IMR-90 (cell line): ENCODE measurements at regions not wholly inside any gene's neighbourhood (a gene's known extent, or its start where the extent isn't known, plus 50 kb on each side); places are given as distances from the start of the nearest gene placed in this dataset.

Experiments used
- ATAC-seq: fragments of 200-7000 bp; cut with Tn5 transposase; 2 replicates; pipeline ENCODE4 v1.9.1; 2020; ENCODE audit warnings: low read depth, mild to moderate bottlenecking, moderate library complexity
- BruUV-seq: library from RNA; stranded (reverse); fragments of 400-500 nt; replicated peaks from 2 replicates; lab custom pipeline; 2021; lab: Mats Ljungman, UMichigan
- CTCF ChIA-PET: fragments of 300-600 bp; formaldehyde crosslinking; extraction: SDS; loops from one replicate; lab custom pipeline; 2021; ENCODE audit warnings: antibody characterized with exemption; lab: Yijun Ruan, JAX
- POLR2A ChIA-PET: fragments of 300-600 bp; sonication (Branson Sonifier 250); formaldehyde crosslinking; loops from one replicate; lab custom pipeline; 2022; ENCODE audit warnings: antibody characterized with exemption; ENCODE audit not compliant: unreplicated experiment; lab: Charles Lee
- DNase-seq: peaks from one replicate; pipeline ENCODE4 v3.0.0; 2013
- H2AFZ ChIP-seq: replicated peaks from 2 replicates; pipeline ENCODE3; 2013; ENCODE audit warnings: low read length, mild to moderate bottlenecking; ENCODE audit not compliant: poor library complexity
- H2AK5ac ChIP-seq: 2 replicates; pipeline ENCODE4 v1.6.1; 2013; ENCODE audit warnings: low read depth, low read length, inconsistent platforms
- H2AK9ac ChIP-seq: replicated peaks from 2 replicates; pipeline ENCODE3; 2013; ENCODE audit warnings: mild to moderate bottlenecking, low read depth, low read length, moderate library complexity; ENCODE audit not compliant: poor library complexity
- H2BK120ac ChIP-seq: 2 replicates; pipeline ENCODE4 v1.6.1; 2013; ENCODE audit warnings: low read depth, low read length, inconsistent platforms
- H2BK15ac ChIP-seq: 3 replicates; pipeline ENCODE4 v1.6.1; 2013; ENCODE audit warnings: low read depth, low read length, inconsistent platforms
- H2BK20ac ChIP-seq: 2 replicates; pipeline ENCODE4 v1.6.1; 2013; ENCODE audit warnings: low read depth, mild to moderate bottlenecking, inconsistent platforms, low read length, moderate library complexity
- H2BK5ac ChIP-seq: 2 replicates; pipeline ENCODE4 v1.6.1; 2013; ENCODE audit warnings: mild to moderate bottlenecking, low read depth, low read length, inconsistent platforms; ENCODE audit not compliant: poor library complexity, severe bottlenecking
- H3K14ac ChIP-seq: replicated peaks from 2 replicates; pipeline ENCODE4 v1.6.1; 2013; ENCODE audit warnings: low read depth, low read length, inconsistent platforms
- H3K18ac ChIP-seq: 2 replicates; pipeline ENCODE4 v1.6.1; 2013; ENCODE audit warnings: low read depth, low read length, control low read depth
- H3K23ac ChIP-seq: 2 replicates; pipeline ENCODE4 v1.6.1; 2013; ENCODE audit warnings: low read depth, low read length, inconsistent platforms
- H3K27ac ChIP-seq: 2 replicates; pipeline ENCODE4 v1.5.1; 2013; ENCODE audit warnings: mild to moderate bottlenecking, control low read depth, low read length; ENCODE audit not compliant: insufficient read depth
- H3K27me3 ChIP-seq: 2 replicates; pipeline ENCODE4 v1.6.1; 2013; ENCODE audit warnings: low read length; ENCODE audit not compliant: control insufficient read depth, insufficient read depth
- H3K36me3 ChIP-seq: 2 replicates; pipeline ENCODE4 v1.6.1; 2013; ENCODE audit warnings: low read length, mixed read lengths; ENCODE audit not compliant: control insufficient read depth, insufficient read depth
- H3K4ac ChIP-seq: 2 replicates; pipeline ENCODE4 v1.6.1; 2013; ENCODE audit warnings: low read depth, low read length, inconsistent platforms
- H3K4me1 ChIP-seq: 2 replicates; pipeline ENCODE4 v1.6.1; 2013; ENCODE audit warnings: low read length, mixed read lengths; ENCODE audit not compliant: control insufficient read depth, insufficient read depth
- H3K4me2 ChIP-seq: 2 replicates; pipeline ENCODE4 v1.6.1; 2013; ENCODE audit warnings: low read depth, mild to moderate bottlenecking, control low read depth, low read length, moderate library complexity
- H3K4me3 ChIP-seq: 2 replicates; pipeline ENCODE4 v1.5.1; 2013; ENCODE audit warnings: low read depth, mild to moderate bottlenecking, control low read depth, low read length, moderate library complexity; ENCODE audit not compliant: insufficient read depth
- H3K56ac ChIP-seq: 2 replicates; pipeline ENCODE4 v1.6.1; 2013; ENCODE audit warnings: low read length, inconsistent platforms; ENCODE audit not compliant: insufficient read depth; ENCODE audit errors: extremely low read depth
- H3K79me1 ChIP-seq, 2 experiments: 2 replicates each; pipeline ENCODE4 v1.6.1; 2013; ENCODE audit warnings: low read length in 2 of 2, inconsistent platforms in 1 of 2, low read depth in 1 of 2
- H3K9ac ChIP-seq: 2 replicates; pipeline ENCODE4 v1.6.1; 2013; ENCODE audit warnings: low read depth, low read length, control low read depth
- H3K9me1 ChIP-seq: 2 replicates; pipeline ENCODE4 v1.6.1; 2013; ENCODE audit warnings: low read length, inconsistent platforms; ENCODE audit not compliant: insufficient read depth
- H3K9me3 ChIP-seq: 2 replicates; pipeline ENCODE4 v1.6.1; 2013; ENCODE audit warnings: low read length; ENCODE audit not compliant: control insufficient read depth, insufficient read depth
- H4K20me1 ChIP-seq: 2 replicates; pipeline ENCODE4 v1.6.1; 2013; ENCODE audit warnings: low read length, inconsistent platforms; ENCODE audit not compliant: insufficient read depth
- H4K5ac ChIP-seq: 2 replicates; pipeline ENCODE4 v1.6.1; 2013; ENCODE audit warnings: mild to moderate bottlenecking, low read depth, low read length, control low read depth
- H4K8ac ChIP-seq, 2 experiments: 2 replicates each; pipeline ENCODE4 v1.6.1; 2013; ENCODE audit warnings: low read depth in 2 of 2, low read length in 2 of 2, control low read depth in 1 of 2, inconsistent platforms in 1 of 2
- H4K91ac ChIP-seq: 2 replicates; pipeline ENCODE4 v1.6.1; 2013; ENCODE audit warnings: low read depth, low read length, inconsistent platforms; ENCODE audit not compliant: insufficient read depth
- CEBPB ChIP-seq: IDR thresholded peaks from 2 replicates; pipeline ENCODE4 v1.6.1; 2012; ENCODE audit warnings: low read depth, low read length, improper control_type of control experiment
- CHD1 ChIP-seq: IDR thresholded peaks from 2 replicates; pipeline ENCODE4 v1.6.1; 2012; ENCODE audit warnings: low read depth, low read length, improper control_type of control experiment
- CTCF ChIP-seq: conservative IDR thresholded peaks from 2 replicates; pipeline ENCODE4 v1.5.1; 2012; ENCODE audit warnings: mild to moderate bottlenecking, low read depth, low read length, improper control_type of control experiment
- FOS ChIP-seq: fragments of 150-350 bp; IDR thresholded peaks from 2 replicates; pipeline ENCODE4 v1.6.1; 2016; ENCODE audit warnings: low read depth, low read length
- MAFK ChIP-seq: IDR thresholded peaks from 2 replicates; pipeline ENCODE4 v1.6.1; 2012; ENCODE audit warnings: low read depth, low read length, improper control_type of control experiment
- MAZ ChIP-seq: IDR thresholded peaks from 2 replicates; pipeline ENCODE4 v1.6.1; 2012; ENCODE audit warnings: low read depth, mild to moderate bottlenecking, low read length, improper control_type of control experiment, moderate library complexity, borderline replicate concordance
- NFE2L2 ChIP-seq: fragments of 150-350 bp; IDR thresholded peaks from 2 replicates; pipeline ENCODE4 v1.6.1; 2016; ENCODE audit warnings: low read depth, mild to moderate bottlenecking, low read length
- POLR2A ChIP-seq: IDR thresholded peaks from 2 replicates; pipeline ENCODE4 v1.6.1; 2012; ENCODE audit warnings: mild to moderate bottlenecking, low read depth, low read length
- RFX5 ChIP-seq: IDR thresholded peaks from 2 replicates; pipeline ENCODE4 v1.8.0; 2012; ENCODE audit warnings: low read depth, mild to moderate bottlenecking, low read length, moderate library complexity
- SMC3 ChIP-seq: fragments of 150-350 bp; IDR thresholded peaks from 2 replicates; pipeline ENCODE4 v1.6.1; 2016; ENCODE audit warnings: low read depth, mild to moderate bottlenecking, antibody characterized with exemption, low read length, moderate library complexity
- USF2 ChIP-seq: fragments of 150-350 bp; IDR thresholded peaks from 2 replicates; pipeline ENCODE4 v1.6.1; 2017; ENCODE audit warnings: mild to moderate bottlenecking, antibody characterized with exemption, low read length, low read depth
- WGBS, 2 experiments: methylation state at CpG; one replicate each; pipeline versions ENCODE4 v1.1.5 to v1.1.7; 2013; ENCODE audit warnings: missing lambda C conversion rate in 2 of 2; ENCODE audit not compliant: insufficient read length in 1 of 2; ENCODE audit errors: extremely low coverage in 2 of 2; 5-methylcytosine and 5-hydroxymethylcytosine counted together
- dilution Hi-C: fragments of 300-500 bp; cut with HindIII; formaldehyde crosslinking; loops from one replicate; pipeline ENCODE4 v1.14.3; 2018; ENCODE audit warnings: low sequenced_read_pairs; ENCODE audit not compliant: unreplicated experiment
- in situ Hi-C: fragments of 300-500 bp; cut with MboI; formaldehyde crosslinking; loops from 3 replicates; pipeline ENCODE4 v1.14.3; 2019; ENCODE audit warnings: low sequenced_read_pairs, inconsistent platforms, mixed read lengths
- intact Hi-C: fragments of 100-400 bp; cut with micrococcal nuclease; formaldehyde crosslinking; loops from 2 replicates; pipeline ENCODE4 v1.10.0; 2022

- no peak for DNase-seq
- Histone ChIP-seq H2BK15ac (no peak overlapping the region), H3K23ac (no peak overlapping the region), H3K4me3 (no peak overlapping the region), H2AFZ (no peak overlapping the region), H3K36me3 (no peaks in the 10 kb centered on the region), H3K4me1 (no peaks in the 10 kb centered on the region), H3K79me1 (no peaks in the 10 kb centered on the region), H4K8ac (no peak overlapping the region), H2BK20ac (no peak overlapping the region), H2AK9ac (no peak overlapping the region), H3K18ac (no peak overlapping the region), H3K9ac (no peak overlapping the region), H3K27me3 (no peaks in the 10 kb centered on the region), H4K20me1 (no peaks in the 10 kb centered on the region), H3K27ac (no peak overlapping the region), H3K9me1 (no peaks in the 10 kb centered on the region), H2BK120ac (no peak overlapping the region), H3K14ac (no peak overlapping the region), H3K56ac (no peak overlapping the region), H3K9me3 (no peaks in the 10 kb centered on the region), H2AK5ac (no peak overlapping the region), H3K4me2 (no peak overlapping the region), H2BK5ac (no peak overlapping the region), H4K5ac (no peak overlapping the region), H3K4ac (no peak overlapping the region), H4K91ac (no peak overlapping the region)
- no TSS peak for BruUV-seq
- intact Hi-C loops = no loop called here
- in situ Hi-C loops = loop anchor here (25.0 kb wide), 1 partner anchor 738 kb away; no protein-coding TSS in a partner anchor
- dilution Hi-C loops = no loop called here
- TF ChIP-seq USF2 = no peak
- no peak for TF ChIP-seq FOS
- no peak for TF ChIP-seq MAFK
- no peak for TF ChIP-seq MAZ
- no peak for TF ChIP-seq CHD1
- TF ChIP-seq RFX5 = no peak
- TF ChIP-seq NFE2L2 = no peak
- no peak for TF ChIP-seq POLR2A
- TF ChIP-seq CEBPB = no peak
- TF ChIP-seq SMC3 = no peak
- TF ChIP-seq CTCF = no peak
- ATAC-seq = no peak
- ChIA-PET POLR2A (no interaction called here), CTCF (no interaction called here)
- whole genome bisulfite sequencing, 2 experiments = no CpG with 5 or more reads among the region's 4 CpGs
Measured at GRCh38 chr12:14249368-14249767, 116.1 kb upstream of the ATF7IP start.
